HG03558 (cell line): ENCODE measurements at regions not wholly inside any gene's neighbourhood (a gene's known extent, or its start where the extent isn't known, plus 50 kb on each side); places are given as distances from the start of the nearest gene placed in this dataset.
"Not testable (repeated sequence)": the region's sequence is repeated elsewhere in the genome, so short reads cannot be mapped to it uniquely, and the experiment has no call there.

Source experiments
- ATAC-seq: cut with Tn5 transposase; IDR thresholded peaks from one replicate; pipeline ENCODE4 v1.9.1; 2021; ENCODE audit warnings: moderate number of reproducible peaks; ENCODE audit not compliant: unreplicated experiment; ENCODE audit errors: extremely low read depth

DNA sequence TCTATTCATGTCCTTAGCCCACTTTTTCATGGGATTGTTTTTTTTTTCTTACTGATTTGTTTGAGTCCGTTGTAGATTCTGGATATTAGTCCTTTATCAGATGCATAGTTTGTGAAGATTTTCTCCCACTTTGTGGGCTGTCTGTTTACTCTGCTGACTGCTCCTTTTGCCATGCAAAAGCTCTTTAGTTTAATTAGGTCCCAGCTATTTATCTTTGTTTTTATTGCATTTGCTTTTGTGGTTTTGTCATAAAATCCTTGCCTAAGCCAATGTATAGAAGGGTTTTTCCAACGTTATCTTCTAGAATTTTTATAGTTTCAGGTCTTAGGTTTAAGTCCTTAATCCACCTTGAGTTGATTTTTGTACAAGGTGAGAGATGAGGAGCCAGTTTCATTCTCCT is 358.9 kb downstream of the ADAMTS20 start:
- not testable (repeated sequence) for ATAC-seq

DNA sequence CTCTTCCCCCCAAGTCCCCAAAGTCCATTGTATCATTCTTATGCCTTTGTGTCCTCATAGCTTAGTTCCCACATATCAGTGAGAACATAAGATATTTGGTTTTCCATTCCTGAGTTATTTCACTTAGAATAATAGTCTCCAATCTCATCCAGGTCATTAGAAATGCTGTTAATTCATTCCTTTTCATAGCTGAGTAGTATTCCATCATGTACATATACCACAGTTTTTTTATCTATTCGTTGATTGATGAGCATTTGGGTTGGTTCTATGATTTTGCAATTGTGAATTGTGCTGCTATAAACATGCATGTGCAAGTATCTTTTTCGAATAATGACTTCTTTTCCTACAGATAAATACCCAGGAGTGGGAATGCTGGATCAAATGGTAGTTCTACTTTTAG is 359.6 kb downstream of the ADAMTS20 start:
- not testable (repeated sequence) for ATAC-seq

GRCh38 chr12:43180242-43180641 is 371.8 kb downstream of the ADAMTS20 start:
- ATAC-seq, result no peak

DNA sequence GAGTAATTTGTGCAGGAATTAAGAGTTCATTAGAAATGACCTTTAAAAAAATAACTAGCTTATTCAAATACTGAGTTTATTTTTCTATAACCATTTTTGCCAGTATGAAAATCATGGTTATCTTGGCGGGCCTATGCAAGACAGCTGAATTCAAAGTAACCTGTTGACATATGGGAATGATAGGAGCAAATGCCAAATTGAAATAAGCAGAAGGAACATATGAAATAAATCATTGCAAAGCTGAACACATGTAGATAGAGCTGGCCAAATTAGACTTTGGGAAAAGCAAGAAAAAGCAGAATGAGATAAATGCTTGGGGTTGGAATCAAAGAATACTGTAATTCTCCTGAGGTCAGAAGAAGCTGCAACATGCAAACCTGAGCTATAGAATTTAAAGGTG is 372.5 kb downstream of the ADAMTS20 start:
- no peak for ATAC-seq

- no peak for ATAC-seq
These were observed 374.7 kb downstream of the ADAMTS20 start for GRCh38 chr12:43177276-43177675.

DNA sequence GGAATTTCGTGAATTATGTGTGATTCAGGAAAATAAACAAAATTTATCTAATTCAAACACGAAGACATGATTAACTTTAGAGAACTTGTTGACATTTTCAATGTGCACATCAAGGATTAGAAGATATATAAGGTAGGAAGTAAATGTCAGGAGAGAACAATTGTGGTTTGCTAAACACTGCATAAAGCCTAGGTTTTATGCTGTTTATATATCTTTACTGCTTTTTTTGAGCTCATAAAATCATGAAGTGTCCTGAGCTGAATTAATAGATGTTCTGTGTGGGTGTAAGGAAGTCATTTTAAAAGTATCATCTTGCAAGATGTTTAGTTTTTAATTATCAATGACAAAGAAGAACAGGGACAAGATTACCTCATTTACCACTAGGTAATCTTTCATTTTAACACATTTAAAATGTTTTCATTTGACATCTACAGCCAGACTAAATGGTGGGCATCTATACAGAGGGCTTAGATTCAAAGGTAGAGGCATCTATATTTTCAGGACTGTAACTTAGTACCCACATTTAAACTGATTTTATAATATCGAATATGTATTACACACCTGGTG is 382.8 kb downstream of the ADAMTS20 start:
- ATAC-seq, result no peak

GRCh38 chr12:43167691-43168090 is 384.3 kb downstream of the ADAMTS20 start:
- ATAC-seq, result no peak

GRCh38 chr12:43165351-43165750 is 386.7 kb downstream of the ADAMTS20 start:
- ATAC-seq, result no peak

GRCh38 chr12:43162138-43162537 is 389.9 kb downstream of the ADAMTS20 start:
- no peak for ATAC-seq

- no peak for ATAC-seq
These were observed 392.5 kb downstream of the ADAMTS20 start for GRCh38 chr12:43159506-43159905.

DNA sequence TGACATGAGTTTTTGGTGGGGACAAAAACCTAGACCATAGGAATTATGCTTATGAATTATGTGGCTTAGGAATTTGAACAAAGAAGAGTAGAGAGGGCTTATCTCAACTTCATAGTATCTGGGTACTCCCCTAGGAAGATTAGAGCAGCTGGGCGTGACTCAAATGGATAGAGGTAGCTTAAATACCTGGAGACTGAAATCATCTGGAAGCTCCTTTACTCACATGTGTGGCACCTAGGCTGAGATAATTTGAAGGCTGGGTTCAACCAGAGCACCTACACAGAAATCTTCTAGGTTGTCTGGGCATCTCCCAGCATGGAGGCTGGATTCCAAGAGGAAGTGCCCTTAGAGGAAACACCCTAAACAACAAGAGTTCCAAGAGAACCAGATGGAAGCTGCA is 393.9 kb downstream of the ADAMTS20 start:
- ATAC-seq, result no peak

DNA sequence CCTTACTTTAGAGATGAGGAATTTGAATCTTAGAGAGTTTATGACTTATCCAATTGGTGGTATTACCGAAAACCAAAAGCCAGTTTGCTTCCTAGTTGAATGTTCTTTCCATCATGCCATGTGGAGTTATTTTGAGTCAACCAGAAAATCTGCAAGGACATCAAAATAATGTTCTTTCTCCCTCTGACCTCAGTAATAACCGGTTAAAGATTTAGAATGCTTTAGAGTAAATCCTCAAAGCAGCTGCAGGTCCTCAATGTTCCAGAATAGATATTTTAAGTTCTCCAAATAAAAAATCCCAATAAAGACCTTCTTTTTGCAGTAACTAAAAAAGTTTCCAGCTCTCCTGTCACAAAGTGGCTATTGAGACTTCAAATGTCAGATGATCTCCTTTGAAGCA is 396.6 kb downstream of the ADAMTS20 start:
- ATAC-seq, result no peak

GRCh38 chr12:43154498-43155045 is 397.4 kb downstream of the ADAMTS20 start:
- ATAC-seq, result no peak

DNA sequence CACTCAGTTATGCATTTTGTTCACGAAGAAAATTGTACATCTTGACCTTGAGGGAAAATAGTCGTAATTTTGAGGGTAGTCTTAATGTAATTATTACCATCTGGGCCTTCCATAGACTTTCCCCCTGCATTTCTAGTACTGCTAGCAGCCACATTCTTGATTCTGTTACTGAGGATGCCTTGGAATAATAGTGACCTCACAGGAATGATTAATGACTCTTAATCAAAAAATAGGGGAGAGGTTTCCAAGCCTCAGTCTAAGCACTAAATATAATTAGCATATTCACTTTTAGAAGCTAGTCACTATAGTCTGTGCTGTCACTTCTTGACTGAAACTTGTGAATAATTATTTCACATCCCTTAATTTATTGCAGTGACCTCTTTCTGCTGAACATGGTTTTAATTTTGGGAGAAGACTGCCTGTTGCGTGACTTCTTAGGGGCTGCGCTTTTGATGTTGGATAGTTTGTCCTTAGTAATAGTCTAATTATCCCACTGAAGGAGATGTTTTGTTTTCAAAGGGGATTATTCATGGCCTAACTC is 400.5 kb downstream of the ADAMTS20 start:
- ATAC-seq, result no peak

GRCh38 chr12:43148691-43149090 is 403.3 kb downstream of the ADAMTS20 start:
- ATAC-seq, result no peak

DNA sequence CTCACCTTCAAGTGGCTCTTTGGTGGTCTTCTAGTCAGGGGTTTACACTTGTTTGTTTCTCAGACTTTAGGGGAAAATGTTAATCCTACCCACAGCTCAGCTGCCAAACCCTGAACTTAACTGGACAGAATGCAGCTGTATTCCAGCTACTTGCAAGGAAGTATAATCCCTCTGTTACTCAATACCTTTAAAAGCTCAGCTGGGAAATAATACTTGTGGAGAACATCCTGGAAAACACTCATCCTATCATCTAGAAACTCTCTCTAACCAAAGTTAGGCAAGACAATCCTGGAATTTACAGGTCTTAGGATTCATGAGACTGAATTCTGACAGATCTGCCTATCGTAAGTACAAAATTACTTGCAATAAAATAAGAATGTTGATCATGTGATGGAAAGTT is 404.1 kb downstream of the ADAMTS20 start:
- ATAC-seq, result no peak

DNA sequence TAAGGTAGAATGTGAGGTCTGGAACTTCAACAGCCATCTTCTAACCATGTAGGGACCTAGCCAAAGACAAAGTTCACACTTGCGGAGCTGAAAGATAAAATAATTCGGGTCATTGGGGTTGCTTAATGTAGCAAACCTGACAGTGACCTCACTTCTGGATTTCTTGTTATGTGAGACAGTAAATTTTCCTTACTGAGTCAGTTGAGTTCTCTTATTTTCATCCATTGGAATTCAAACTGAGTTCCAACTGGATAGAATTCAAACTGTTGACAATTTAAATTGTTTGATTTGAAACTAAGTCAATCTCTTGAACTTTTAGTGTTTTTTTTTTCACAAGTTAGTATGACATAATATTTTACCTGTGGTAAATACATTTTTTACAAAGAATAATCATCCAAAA is 406.5 kb downstream of the ADAMTS20 start:
- no peak for ATAC-seq

DNA sequence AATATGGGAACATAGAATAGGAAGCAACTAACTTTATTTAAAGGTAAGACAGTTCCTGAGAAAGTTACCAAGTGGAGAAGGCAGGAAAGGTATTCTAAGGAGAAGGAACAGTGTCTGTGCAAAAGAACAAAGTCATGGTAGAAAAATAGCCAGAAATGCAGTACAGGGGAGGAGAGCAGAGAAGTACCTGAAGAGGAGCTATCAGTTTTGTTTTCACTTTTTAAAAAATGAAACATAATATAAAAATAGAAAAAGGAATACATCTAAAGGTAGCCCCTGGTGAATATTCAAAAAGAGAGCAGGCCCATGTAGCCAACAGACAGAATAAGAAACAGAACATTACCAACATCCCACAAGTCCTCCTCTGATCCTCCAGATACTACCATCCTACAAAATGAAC is 408.7 kb downstream of the ADAMTS20 start:
- no peak for ATAC-seq

GRCh38 chr12:43132291-43132690 is 419.7 kb downstream of the ADAMTS20 start:
- no peak for ATAC-seq

DNA sequence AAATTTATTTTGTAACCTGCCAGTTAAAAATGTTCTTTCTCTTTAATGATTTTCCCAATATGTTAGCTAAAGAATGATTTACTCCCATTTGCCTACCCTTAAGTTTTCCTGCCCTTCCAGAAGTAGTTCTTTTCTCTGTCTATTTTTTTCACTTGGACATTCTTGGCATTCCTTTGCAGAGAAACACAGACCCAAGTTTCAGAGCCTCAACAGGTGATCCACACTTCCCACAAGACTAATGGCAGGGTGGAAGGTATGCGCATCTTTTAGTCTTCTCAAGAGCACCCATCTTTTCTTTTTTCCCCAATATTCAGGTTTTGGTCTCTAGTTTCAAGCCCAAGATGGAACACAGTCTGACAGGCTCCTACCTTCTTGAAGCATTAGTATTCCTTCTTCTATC is 420.7 kb downstream of the ADAMTS20 start:
- ATAC-seq, result no peak

DNA sequence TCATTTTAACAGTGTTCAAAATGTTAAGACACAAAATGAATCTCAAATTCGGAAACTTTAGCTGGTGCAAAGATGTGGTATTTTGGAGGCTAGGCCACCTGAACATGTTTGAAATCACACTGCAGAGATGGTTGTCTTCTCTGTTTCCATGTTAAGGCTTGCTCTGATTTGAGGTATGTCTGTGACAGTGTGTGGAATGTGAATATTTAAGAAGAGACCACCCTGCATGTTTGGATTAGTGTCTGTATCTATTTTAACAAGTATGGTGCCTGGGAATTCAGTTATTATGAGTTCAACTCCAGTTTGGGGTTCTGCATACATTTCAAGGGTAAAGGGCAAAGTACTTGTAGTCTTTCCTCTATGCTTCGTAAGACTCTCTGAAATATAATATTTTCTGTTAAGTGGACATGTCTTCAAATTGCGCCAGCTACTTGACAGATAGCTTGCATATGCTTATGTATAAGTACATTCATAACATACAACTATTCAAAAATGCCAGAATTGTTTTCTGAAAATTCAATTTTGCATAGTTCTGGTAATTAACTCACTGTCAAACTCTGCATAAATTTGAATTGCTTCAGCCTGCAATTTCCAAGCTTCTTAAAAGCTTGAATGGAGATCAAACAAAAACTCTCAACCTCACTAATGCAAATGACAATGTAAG is 424.0 kb downstream of the ADAMTS20 start:
- no peak for ATAC-seq
